ENCODE measurements at regions not wholly inside any gene's neighbourhood (a gene's known extent, or its start where the extent isn't known, plus 50 kb on each side); places are given as distances from the start of the nearest gene placed in this dataset.

DNA sequence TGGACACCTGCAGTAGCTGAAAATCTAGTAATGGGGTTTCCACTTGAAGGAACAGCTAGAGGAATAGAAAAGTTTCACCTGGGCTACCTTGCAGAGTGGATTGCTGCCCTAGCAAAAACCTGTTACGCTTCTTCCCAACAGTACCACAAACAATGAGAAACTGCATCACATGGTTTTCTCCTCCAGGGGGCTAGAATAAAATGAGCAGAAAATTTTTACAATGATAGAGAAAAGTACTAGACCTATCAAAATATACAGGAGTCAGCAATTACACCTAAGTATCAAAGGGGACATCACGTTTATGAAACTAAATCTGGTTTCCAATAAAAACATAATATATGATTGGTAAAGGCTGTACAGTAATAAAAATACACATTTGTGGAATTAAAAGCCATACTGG lies 423.1 kb upstream of the PITX2 start:
- intact Hi-C loops (cut with micrococcal nuclease; ENCODE audit: unreplicated experiment) = no loop called here
- Histone ChIP-seq H3K36me3 (ENCODE audit: control insufficient read depth, insufficient read depth, low read length) (no peaks in the 10 kb centered on the region), H3K9me3 (no peaks in the 10 kb centered on the region), H3K27me3 (replicated peaks; ENCODE audit: control insufficient read depth, insufficient read depth, low read length) (no peaks in the 10 kb centered on the region), H3K4me3 (ENCODE audit: low read depth, low read length) (no peak overlapping the region), H3K4me1 (no peaks in the 10 kb centered on the region)
- DNase-seq = no peak
- ChIA-PET POLR2A (no interaction called here), CTCF (no interaction called here)
- Mint-ChIP-seq H3K4me1 (ENCODE audit: low read depth, unreplicated experiment) (peaks cover 7% of the 10 kb centered on the region), H3K27me3 (ENCODE audit: insufficient read depth, unreplicated experiment) (no peaks in the 10 kb centered on the region), H3K4me3 (ENCODE audit: unreplicated experiment) (no peak overlapping the region), H3K9me3 (ENCODE audit: unreplicated experiment) (no peaks in the 10 kb centered on the region), H3K27ac (ENCODE audit: unreplicated experiment) (no peak overlapping the region), H3K36me3 (ENCODE audit: insufficient read depth, unreplicated experiment) (no peaks in the 10 kb centered on the region)
- no TSS peak for BruUV-seq (replicated peaks)
- TF ChIP-seq, protein P1, sequence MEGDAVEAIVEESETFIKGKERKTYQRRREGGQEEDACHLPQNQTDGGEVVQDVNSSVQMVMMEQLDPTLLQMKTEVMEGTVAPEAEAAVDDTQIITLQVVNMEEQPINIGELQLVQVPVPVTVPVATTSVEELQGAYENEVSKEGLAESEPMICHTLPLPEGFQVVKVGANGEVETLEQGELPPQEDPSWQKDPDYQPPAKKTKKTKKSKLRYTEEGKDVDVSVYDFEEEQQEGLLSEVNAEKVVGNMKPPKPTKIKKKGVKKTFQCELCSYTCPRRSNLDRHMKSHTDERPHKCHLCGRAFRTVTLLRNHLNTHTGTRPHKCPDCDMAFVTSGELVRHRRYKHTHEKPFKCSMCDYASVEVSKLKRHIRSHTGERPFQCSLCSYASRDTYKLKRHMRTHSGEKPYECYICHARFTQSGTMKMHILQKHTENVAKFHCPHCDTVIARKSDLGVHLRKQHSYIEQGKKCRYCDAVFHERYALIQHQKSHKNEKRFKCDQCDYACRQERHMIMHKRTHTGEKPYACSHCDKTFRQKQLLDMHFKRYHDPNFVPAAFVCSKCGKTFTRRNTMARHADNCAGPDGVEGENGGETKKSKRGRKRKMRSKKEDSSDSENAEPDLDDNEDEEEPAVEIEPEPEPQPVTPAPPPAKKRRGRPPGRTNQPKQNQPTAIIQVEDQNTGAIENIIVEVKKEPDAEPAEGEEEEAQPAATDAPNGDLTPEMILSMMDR (IDR thresholded peaks at IDR 0.05; ENCODE audit: insufficient read depth in 1 of 2, low read depth in 1 of 2, low read length in 1 of 2, severe bottlenecking in 1 of 2, unreplicated experiment in 1 of 2) = no peak

DNA sequence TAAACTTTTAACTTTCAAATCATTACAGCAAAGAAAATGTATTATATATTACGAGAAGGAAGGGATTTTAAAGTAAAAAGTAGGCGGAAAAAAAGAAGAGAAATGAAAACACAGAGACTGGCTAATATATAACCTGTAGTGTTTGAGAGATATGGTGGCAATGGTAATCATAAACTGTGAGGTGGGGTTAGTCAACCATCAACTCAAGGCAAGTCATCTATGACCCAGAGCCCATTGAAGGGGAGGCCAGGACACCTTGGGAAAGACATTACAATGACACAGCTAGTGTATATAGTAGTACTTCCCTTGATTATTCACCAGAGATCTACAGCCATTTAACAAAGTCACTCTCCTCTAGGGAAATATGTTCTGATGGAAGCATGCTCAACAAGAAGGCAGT lies 423.9 kb upstream of the PITX2 start:
- no peaks in the 10 kb centered on the region for H3K27me3 ChIP-seq (replicated peaks; ENCODE audit: control insufficient read depth, insufficient read depth, low read length)
- Mint-ChIP-seq H3K9me3 (ENCODE audit: unreplicated experiment) (no peaks in the 10 kb centered on the region), H3K4me3 (ENCODE audit: unreplicated experiment) (no peak overlapping the region), H3K36me3 (ENCODE audit: insufficient read depth, unreplicated experiment) (no peaks in the 10 kb centered on the region), H3K27me3 (ENCODE audit: insufficient read depth, unreplicated experiment) (no peaks in the 10 kb centered on the region), H3K4me1 (ENCODE audit: low read depth, unreplicated experiment) (peaks cover 7% of the 10 kb centered on the region), H3K27ac (ENCODE audit: unreplicated experiment) (no peak overlapping the region)
- TF ChIP-seq, protein P1 (IDR thresholded peaks at IDR 0.05; ENCODE audit: insufficient read depth in 1 of 2, low read depth in 1 of 2, low read length in 1 of 2, severe bottlenecking in 1 of 2, unreplicated experiment in 1 of 2) = no peak
- H3K4me1 ChIP-seq = no peaks in the 10 kb centered on the region
- no peak overlapping the region for H3K4me3 ChIP-seq (ENCODE audit: low read depth, low read length)
- ChIA-PET POLR2A (no interaction called here), CTCF (no interaction called here)
- DNase-seq = no peak
- no TSS peak for BruUV-seq (replicated peaks)
- intact Hi-C loops (cut with micrococcal nuclease; ENCODE audit: unreplicated experiment) = no loop called here
- no peaks in the 10 kb centered on the region for H3K9me3 ChIP-seq
- no peaks in the 10 kb centered on the region for H3K36me3 ChIP-seq (ENCODE audit: control insufficient read depth, insufficient read depth, low read length)

DNA sequence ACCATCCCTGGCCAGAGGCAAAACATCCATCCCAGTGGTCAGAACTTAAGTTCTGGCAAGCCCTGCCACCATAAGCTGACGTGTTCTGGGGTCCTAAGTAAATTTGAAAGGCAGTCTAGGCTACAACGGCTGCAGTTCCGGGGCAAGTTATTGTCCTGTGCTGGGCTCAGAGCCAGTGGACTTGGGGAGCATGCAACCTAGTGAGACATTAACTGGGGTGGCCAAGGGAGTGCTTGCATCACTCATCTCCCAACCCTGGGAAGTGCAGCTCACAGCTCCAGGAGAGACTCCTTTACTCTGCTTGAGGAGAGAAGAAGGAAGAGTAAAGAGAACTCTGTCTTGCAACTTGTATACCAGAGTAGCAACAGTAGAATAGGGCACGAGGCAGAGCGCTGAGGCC lies 425.4 kb upstream of the PITX2 start:
- H3K4me1 Mint-ChIP-seq (ENCODE audit: low read depth, unreplicated experiment) = peaks cover under 1% of the 10 kb centered on the region
- H3K4me1 ChIP-seq = no peaks in the 10 kb centered on the region
- DNase-seq = no peak
- H3K9me3 Mint-ChIP-seq (ENCODE audit: unreplicated experiment) = no peaks in the 10 kb centered on the region
- intact Hi-C loops (cut with micrococcal nuclease; ENCODE audit: unreplicated experiment) = no loop called here
- TF ChIP-seq, protein P1 (IDR thresholded peaks at IDR 0.05; ENCODE audit: insufficient read depth in 1 of 2, low read depth in 1 of 2, low read length in 1 of 2, severe bottlenecking in 1 of 2, unreplicated experiment in 1 of 2) = no peak
- H3K9me3 ChIP-seq = no peaks in the 10 kb centered on the region
- H3K27me3 Mint-ChIP-seq (ENCODE audit: insufficient read depth, unreplicated experiment) = no peaks in the 10 kb centered on the region
- CTCF ChIA-PET = no interaction called here
- no peaks in the 10 kb centered on the region for H3K36me3 ChIP-seq (ENCODE audit: control insufficient read depth, insufficient read depth, low read length)
- no peak overlapping the region for H3K4me3 ChIP-seq (ENCODE audit: low read depth, low read length)
- no peak overlapping the region for H3K4me3 Mint-ChIP-seq (ENCODE audit: unreplicated experiment)
- BruUV-seq (replicated peaks) = no TSS peak
- POLR2A ChIA-PET = no interaction called here
- H3K36me3 Mint-ChIP-seq (ENCODE audit: insufficient read depth, unreplicated experiment) = no peaks in the 10 kb centered on the region
- H3K27ac Mint-ChIP-seq (ENCODE audit: unreplicated experiment) = no peak overlapping the region
- no peaks in the 10 kb centered on the region for H3K27me3 ChIP-seq (replicated peaks; ENCODE audit: control insufficient read depth, insufficient read depth, low read length)
